OCI-LY7 (cell line): ENCODE measurements at regions not wholly inside any gene's neighbourhood (a gene's known extent, or its start where the extent isn't known, plus 50 kb on each side); places are given as distances from the start of the nearest gene placed in this dataset.

Source experiments
- BruUV-seq: library from RNA; stranded (reverse); fragments of 400-500 nt; replicated peaks from 2 replicates; lab custom pipeline; 2021; lab: Mats Ljungman, UMichigan
- CTCF ChIA-PET: fragments of 300-600 bp; sonication (Branson Sonifier 250); formaldehyde crosslinking; loops from one replicate; lab custom pipeline; 2022; ENCODE audit warnings: antibody characterized with exemption; ENCODE audit not compliant: unreplicated experiment; lab: Charles Lee
- POLR2A ChIA-PET: fragments of 300-600 bp; sonication (Branson Sonifier 250); formaldehyde crosslinking; loops from one replicate; lab custom pipeline; 2022; ENCODE audit warnings: antibody characterized with exemption; lab: Charles Lee
- DNase-seq: peaks from one replicate; pipeline ENCODE4 v3.0.0-alpha.2; 2015; ENCODE audit warnings: low spot score
- H2AFZ ChIP-seq: fragments of 200-600 bp; sonication (generic), shearing (Covaris generic); 2 replicates; pipeline ENCODE4 v1.6.1; 2014; ENCODE audit warnings: mild to moderate bottlenecking, antibody characterized with exemption, low read length, moderate library complexity
- H3K27ac ChIP-seq: fragments of 200-600 bp; sonication (generic); 2 replicates; pipeline ENCODE4 v1.5.1; 2014; ENCODE audit warnings: mixed run types, low read depth, mild to moderate bottlenecking, moderate library complexity, low read length, inconsistent platforms; ENCODE audit not compliant: poor library complexity, severe bottlenecking
- H3K36me3 ChIP-seq: fragments of 200-600 bp; sonication (generic); 2 replicates; pipeline ENCODE4 v1.6.1; 2014; ENCODE audit warnings: mild to moderate bottlenecking, antibody characterized with exemption, low read length, moderate library complexity, mixed read lengths; ENCODE audit not compliant: insufficient read depth
- H3K4me1 ChIP-seq: fragments of 200-600 bp; sonication (generic); 2 replicates; pipeline ENCODE4 v1.5.1; 2014; ENCODE audit warnings: mild to moderate bottlenecking, low read length; ENCODE audit not compliant: insufficient read depth, poor library complexity, severe bottlenecking
- H3K4me2 ChIP-seq: fragments of 200-600 bp; sonication (generic); 2 replicates; pipeline ENCODE4 v1.6.1; 2014; ENCODE audit warnings: mild to moderate bottlenecking, low read length
- H3K4me3 ChIP-seq: fragments of 200-600 bp; sonication (generic); 2 replicates; pipeline ENCODE4 v1.5.1; 2014; ENCODE audit warnings: mild to moderate bottlenecking, low read depth, low read length; ENCODE audit not compliant: poor library complexity, severe bottlenecking
- H3K79me2 ChIP-seq: fragments of 200-600 bp; sonication (generic); 2 replicates; pipeline ENCODE4 v1.6.1; 2016; ENCODE audit warnings: low read depth, mild to moderate bottlenecking, low read length, moderate library complexity, mixed read lengths; ENCODE audit not compliant: insufficient read depth
- H3K9me2 ChIP-seq: fragments of 200-600 bp; sonication (generic); 2 replicates; pipeline ENCODE4 v1.6.1; 2016; ENCODE audit warnings: mild to moderate bottlenecking, low read length, mixed read lengths; ENCODE audit not compliant: insufficient read depth
- H3K9me3 ChIP-seq: fragments of 200-600 bp; sonication (generic); 2 replicates; pipeline ENCODE4 v1.6.1; 2014; ENCODE audit warnings: mild to moderate bottlenecking, mixed run types, low read length, mixed read lengths
- H4K20me1 ChIP-seq: fragments of 200-600 bp; sonication (generic); 2 replicates; pipeline ENCODE4 v1.6.1; 2014; ENCODE audit warnings: mild to moderate bottlenecking, antibody characterized with exemption, low read length, moderate library complexity, mixed read lengths; ENCODE audit not compliant: insufficient read depth
- EZH2phosphoT487 ChIP-seq: fragments of 200-600 bp; sonication (generic); IDR thresholded peaks from 2 replicates; pipeline ENCODE4 v1.6.1; 2018; ENCODE audit warnings: low read depth, borderline replicate concordance, mild to moderate bottlenecking, mixed run types, antibody characterized with exemption, low read length, moderate library complexity, mixed read lengths
- intact Hi-C: fragments of 100-400 bp; cut with micrococcal nuclease; formaldehyde crosslinking; loops from one replicate; pipeline ENCODE4 v1.10.0; 2022; ENCODE audit not compliant: unreplicated experiment
- TF ChIP-seq, protein P1 (sequence below): fragments of 200-600 bp; sonication (generic); conservative IDR thresholded peaks from 2 replicates; pipeline ENCODE4 v1.5.1; 2014; ENCODE audit warnings: mild to moderate bottlenecking, antibody characterized with exemption, low read length, moderate library complexity, mixed read lengths

GRCh38 chr1:202067188-202067974, 55.3 kb upstream of the GPR37L1 start:
- no peak overlapping the region for H2AFZ ChIP-seq
- intact Hi-C loops = no loop called here
- POLR2A ChIA-PET = interaction anchor here (0.7 to 0.8 kb wide), 3 partner anchors 23 to 480 kb away, joined by 3 read pairs; no protein-coding TSS in a partner anchor

DNA sequence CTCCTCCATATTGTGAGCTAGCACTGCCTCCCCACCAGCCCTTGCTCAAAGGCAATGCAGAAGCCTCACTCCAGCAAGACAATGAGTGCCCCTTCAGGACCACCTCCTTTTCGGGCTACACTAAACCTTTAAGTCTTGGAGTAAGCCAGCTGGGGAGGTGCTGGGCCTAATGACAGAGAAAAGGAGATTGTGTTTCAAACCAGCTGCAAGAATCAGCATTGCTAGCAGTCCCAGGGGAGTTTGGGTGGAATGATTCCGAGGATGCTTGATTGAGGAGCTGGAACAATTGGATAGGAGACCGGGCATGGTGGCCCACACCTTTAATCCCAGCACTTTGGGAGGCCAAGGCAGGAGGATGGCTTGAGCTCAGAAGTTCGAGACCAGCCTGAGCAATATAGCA, 54.1 kb upstream of the GPR37L1 start:
- Histone ChIP-seq H3K79me2 (no peaks in the 10 kb centered on the region), H3K9me2 (no peaks in the 10 kb centered on the region), H3K4me2 (no peak overlapping the region), H3K36me3 (no peaks in the 10 kb centered on the region), H3K27ac (no peak overlapping the region), H3K9me3 (no peaks in the 10 kb centered on the region), H4K20me1 (no peaks in the 10 kb centered on the region), H3K4me1 (peaks cover 2% of the 10 kb centered on the region), H3K4me3 (no peak overlapping the region), H2AFZ (no peak overlapping the region)
- ChIA-PET CTCF (interaction anchor here (0.6 kb wide), 1 partner anchor 353 kb away, joined by 3 read pairs; no protein-coding TSS in a partner anchor), POLR2A (interaction anchor here (0.7 kb wide), 1 partner anchor 17 kb away, joined by 4 read pairs; no protein-coding TSS in a partner anchor)
- TF ChIP-seq EZH2phosphoT487 = no peak
- TF ChIP-seq, protein P1, sequence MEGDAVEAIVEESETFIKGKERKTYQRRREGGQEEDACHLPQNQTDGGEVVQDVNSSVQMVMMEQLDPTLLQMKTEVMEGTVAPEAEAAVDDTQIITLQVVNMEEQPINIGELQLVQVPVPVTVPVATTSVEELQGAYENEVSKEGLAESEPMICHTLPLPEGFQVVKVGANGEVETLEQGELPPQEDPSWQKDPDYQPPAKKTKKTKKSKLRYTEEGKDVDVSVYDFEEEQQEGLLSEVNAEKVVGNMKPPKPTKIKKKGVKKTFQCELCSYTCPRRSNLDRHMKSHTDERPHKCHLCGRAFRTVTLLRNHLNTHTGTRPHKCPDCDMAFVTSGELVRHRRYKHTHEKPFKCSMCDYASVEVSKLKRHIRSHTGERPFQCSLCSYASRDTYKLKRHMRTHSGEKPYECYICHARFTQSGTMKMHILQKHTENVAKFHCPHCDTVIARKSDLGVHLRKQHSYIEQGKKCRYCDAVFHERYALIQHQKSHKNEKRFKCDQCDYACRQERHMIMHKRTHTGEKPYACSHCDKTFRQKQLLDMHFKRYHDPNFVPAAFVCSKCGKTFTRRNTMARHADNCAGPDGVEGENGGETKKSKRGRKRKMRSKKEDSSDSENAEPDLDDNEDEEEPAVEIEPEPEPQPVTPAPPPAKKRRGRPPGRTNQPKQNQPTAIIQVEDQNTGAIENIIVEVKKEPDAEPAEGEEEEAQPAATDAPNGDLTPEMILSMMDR = no peak
- intact Hi-C loops = no loop called here
- no TSS peak for BruUV-seq
- DNase-seq = no peak

More at GRCh38 chr1:202067188-202067974, 55.3 kb upstream of the GPR37L1 start:
- TF ChIP-seq, protein P1 = no peak
- no peak for TF ChIP-seq EZH2phosphoT487
- H3K9me3 ChIP-seq = no peaks in the 10 kb centered on the region
- no peak overlapping the region for H3K4me3 ChIP-seq
- no TSS peak for BruUV-seq
- no peak overlapping the region for H3K4me2 ChIP-seq
- no peaks in the 10 kb centered on the region for H3K9me2 ChIP-seq
- no peaks in the 10 kb centered on the region for H3K79me2 ChIP-seq
- H3K36me3 ChIP-seq = no peaks in the 10 kb centered on the region
- peaks cover 2% of the 10 kb centered on the region for H3K4me1 ChIP-seq
- CTCF ChIA-PET = no interaction called here
- no peak overlapping the region for H3K27ac ChIP-seq
- DNase-seq = no peak
- H4K20me1 ChIP-seq = no peaks in the 10 kb centered on the region

DNA sequence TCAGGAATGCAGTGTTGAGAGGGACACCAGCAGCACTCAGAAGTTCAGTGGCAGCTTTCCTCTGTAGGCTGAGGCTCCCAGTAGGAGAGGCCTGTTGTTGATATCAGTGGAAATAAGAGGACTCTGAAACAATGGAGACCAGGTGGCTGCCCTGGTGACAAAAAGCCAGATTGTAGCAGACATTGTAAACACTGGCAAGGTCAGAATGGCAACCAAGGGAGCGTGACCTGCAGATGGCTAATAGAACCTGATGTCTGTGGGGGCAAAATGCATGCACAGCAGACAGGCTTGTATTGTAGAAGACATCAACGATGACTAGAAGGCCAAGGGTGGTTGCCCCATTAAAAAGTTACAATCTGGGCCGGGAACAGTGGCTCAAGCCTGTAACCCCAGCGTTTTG, 53.1 kb upstream of the GPR37L1 start:
- Histone ChIP-seq H3K4me1 (peaks cover 2% of the 10 kb centered on the region), H4K20me1 (no peaks in the 10 kb centered on the region), H3K4me2 (no peak overlapping the region), H2AFZ (0 out of 2 replicates have a peak overlapping the region, but pooled peaks have one; percentile 29), H3K36me3 (no peaks in the 10 kb centered on the region), H3K27ac (no peak overlapping the region), H3K9me2 (no peaks in the 10 kb centered on the region), H3K4me3 (no peak overlapping the region), H3K9me3 (no peaks in the 10 kb centered on the region), H3K79me2 (no peaks in the 10 kb centered on the region)
- BruUV-seq = no TSS peak
- CTCF ChIA-PET = no interaction called here
- intact Hi-C loops = no loop called here
- peak; percentile 73 for DNase-seq
- POLR2A ChIA-PET = no interaction called here
- no peak for TF ChIP-seq EZH2phosphoT487
- TF ChIP-seq, protein P1 = no peak
